ENCODE measurements at regions not wholly inside any gene's neighbourhood (a gene's known extent, or its start where the extent isn't known, plus 50 kb on each side); places are given as distances from the start of the nearest gene placed in this dataset.
"Not testable (repeated sequence)": the region's sequence is repeated elsewhere in the genome, so short reads cannot be mapped to it uniquely, and the experiment has no call there.

GRCh38 chr2:67124531-67124930 is 272.6 kb upstream of the ETAA1 start:
- TF ChIP-seq CTCF (IDR thresholded peaks at IDR 0.05 in 4 of 5, conservative IDR thresholded peaks at IDR 0.05 in 1 of 5) (no peak), POLR2A (IDR thresholded peaks at IDR 0.05) (no peak)
- Histone ChIP-seq H3K9me3 (no peaks in the 10 kb centered on the region), H3K36me3 (no peaks in the 10 kb centered on the region), H3K4me3 (no peak overlapping the region), H3K27ac (no peak overlapping the region), H3K4me1 (no peaks in the 10 kb centered on the region), H3K27me3 (no peaks in the 10 kb centered on the region)
- in situ Hi-C loops (cut with MboI; ENCODE audit: low sequenced_read_pairs in 4 of 4) = no loop called here
- intact Hi-C loops (cut with DNase I; ENCODE audit: low total_unique reads) = no loop called here
- ATAC-seq (no peak), DNase-seq (no peak)

- ATAC-seq (no peak), DNase-seq (no peak)
- Histone ChIP-seq H3K4me1 (no peaks in the 10 kb centered on the region), H3K27me3 (no peaks in the 10 kb centered on the region), H3K9me3 (no peaks in the 10 kb centered on the region), H3K4me3 (no peak overlapping the region), H3K36me3 (no peaks in the 10 kb centered on the region), H3K27ac (no peak overlapping the region)
- intact Hi-C loops (cut with DNase I; ENCODE audit: low total_unique reads) (no loop called here), in situ Hi-C loops (cut with MboI; ENCODE audit: low sequenced_read_pairs in 4 of 4) (no loop called here)
- no peak for TF ChIP-seq CTCF (IDR thresholded peaks at IDR 0.05 in 4 of 5, conservative IDR thresholded peaks at IDR 0.05 in 1 of 5)
- no peak for TF ChIP-seq POLR2A (IDR thresholded peaks at IDR 0.05)
These were observed 266.4 kb upstream of the ETAA1 start for GRCh38 chr2:67130531-67131256.

- no peak for TF ChIP-seq CTCF (IDR thresholded peaks at IDR 0.05 in 4 of 5, conservative IDR thresholded peaks at IDR 0.05 in 1 of 5)
- TF ChIP-seq POLR2A (IDR thresholded peaks at IDR 0.05) = no peak
- intact Hi-C loops (cut with DNase I; ENCODE audit: low total_unique reads) = no loop called here
- in situ Hi-C loops (cut with MboI; ENCODE audit: low sequenced_read_pairs in 4 of 4) = no loop called here
- Histone ChIP-seq H3K27me3 (no peaks in the 10 kb centered on the region), H3K4me3 (no peak overlapping the region), H3K36me3 (no peaks in the 10 kb centered on the region), H3K9me3 (no peaks in the 10 kb centered on the region), H3K27ac (no peak overlapping the region), H3K4me1 (no peaks in the 10 kb centered on the region)
- ATAC-seq = no peak
- DNase-seq = no peak
These were observed 265.9 kb upstream of the ETAA1 start for GRCh38 chr2:67131257-67131609.

GRCh38 chr2:67132441-67132940 is 264.6 kb upstream of the ETAA1 start:
- DNase-seq; H3K4me3 ChIP-seq; H3K36me3 ChIP-seq; intact Hi-C loops (cut with DNase I; ENCODE audit: low total_unique reads); H3K4me1 ChIP-seq; ATAC-seq; H3K9me3 ChIP-seq; H3K27me3 ChIP-seq; H3K27ac ChIP-seq; in situ Hi-C loops (cut with MboI; ENCODE audit: low sequenced_read_pairs in 4 of 4): not testable (repeated sequence)

- H3K9me3 ChIP-seq = no peaks in the 10 kb centered on the region
- in situ Hi-C loops (cut with MboI; ENCODE audit: low sequenced_read_pairs in 4 of 4) = no loop called here
- H3K27ac ChIP-seq = no peak overlapping the region
- no peak overlapping the region for H3K4me3 ChIP-seq
- intact Hi-C loops (cut with DNase I; ENCODE audit: low total_unique reads) = no loop called here
- no peaks in the 10 kb centered on the region for H3K27me3 ChIP-seq
- ATAC-seq (no peak), DNase-seq (no peak)
- TF ChIP-seq POLR2A (IDR thresholded peaks at IDR 0.05) (no peak), CTCF (IDR thresholded peaks at IDR 0.05 in 4 of 5, conservative IDR thresholded peaks at IDR 0.05 in 1 of 5) (no peak)
- H3K4me1 ChIP-seq = no peaks in the 10 kb centered on the region
- H3K36me3 ChIP-seq = no peaks in the 10 kb centered on the region
These were observed 261.9 kb upstream of the ETAA1 start for GRCh38 chr2:67135208-67135607.
